Ovary (tissue), 7 donors: ENCODE measurements at regions not wholly inside any gene's neighbourhood (a gene's known extent, or its start where the extent isn't known, plus 50 kb on each side); places are given as distances from the start of the nearest gene placed in this dataset.

Experiments
- DNase-seq, 5 donors: peaks; one replicate each; pipeline ENCODE4 v3.0.0-alpha.2; 2019 to 2020
- H3K27ac ChIP-seq, 2 donors: fragments of 200-600 bp; one replicate each; pipeline versions ENCODE4 v1.5.1 to v1.8.0; 2019 to 2022
- H3K27me3 ChIP-seq: fragments of 200-600 bp; one replicate; pipeline ENCODE4 v1.8.0; 2022
- H3K36me3 ChIP-seq: fragments of 200-600 bp; sonication (generic); one replicate; pipeline ENCODE4 v1.5.1; 2019
- H3K4me1 ChIP-seq: one replicate; pipeline ENCODE4 v1.8.1; 2013; ENCODE audit warnings: mild to moderate bottlenecking, moderate library complexity; ENCODE audit not compliant: insufficient read depth
- H3K4me3 ChIP-seq: fragments of 200-600 bp; sonication (generic); one replicate; pipeline ENCODE4 v1.5.1; 2017
- H3K9me3 ChIP-seq, 2 donors: fragments of 200-600 bp in 1 of 2; sonication (generic) in 1 of 2; one replicate each; pipeline versions ENCODE4 v1.5.1 to v1.8.1; 2013 to 2019; ENCODE audit warnings: mild to moderate bottlenecking in 1 of 2, moderate library complexity in 1 of 2
- EP300 ChIP-seq: sonication (generic); formaldehyde crosslinking; IDR thresholded peaks from one replicate; pipeline ENCODE4 v1.6.1; 2017; ENCODE audit warnings: antibody characterized with exemption
- POLR2A ChIP-seq: fragments of 450-650 bp; IDR thresholded peaks from one replicate; pipeline ENCODE4 v1.6.1; 2017; ENCODE audit warnings: antibody characterized with exemption, mild to moderate bottlenecking, moderate library complexity
- WGBS, 3 donors: extraction: QIAGEN DNeasy Blood & Tissue Kit in 1 of 3; methylation state at CpG; one replicate each; pipeline versions ENCODE4 v1.1.5 to v1.1.7; 2013 to 2017; 5-methylcytosine and 5-hydroxymethylcytosine counted together
- intact Hi-C, 4 donors: fragments of 100-400 bp; cut with DNase I; formaldehyde crosslinking; loops; one replicate each; pipeline versions ENCODE4 v1.11.0 to v1.15.1; 2022 to 2023
- TF ChIP-seq, protein P1 (sequence below), 3 donors: fragments of 450-650 bp in 2 of 3; fragments of 200-600 bp in 1 of 3; IDR thresholded peaks; one replicate each; pipeline versions ENCODE4 v1.5.1 to v1.8.0; 2016 to 2022; ENCODE audit warnings: antibody characterized with exemption in 3 of 3, mild to moderate bottlenecking in 1 of 3
- donor health status: DM: no; HTN: no; CAD: no; lungs with moderate emphysema.
- donor health status: DM: no; HTN: no; CAD: no.
- donor health status: Bipolar disorder and iron deficiency.
- donor health status: DM: no; HTN: no; CAD: no.
- donor health status: DM: yes; HTN: yes; CAD: no.

DNA sequence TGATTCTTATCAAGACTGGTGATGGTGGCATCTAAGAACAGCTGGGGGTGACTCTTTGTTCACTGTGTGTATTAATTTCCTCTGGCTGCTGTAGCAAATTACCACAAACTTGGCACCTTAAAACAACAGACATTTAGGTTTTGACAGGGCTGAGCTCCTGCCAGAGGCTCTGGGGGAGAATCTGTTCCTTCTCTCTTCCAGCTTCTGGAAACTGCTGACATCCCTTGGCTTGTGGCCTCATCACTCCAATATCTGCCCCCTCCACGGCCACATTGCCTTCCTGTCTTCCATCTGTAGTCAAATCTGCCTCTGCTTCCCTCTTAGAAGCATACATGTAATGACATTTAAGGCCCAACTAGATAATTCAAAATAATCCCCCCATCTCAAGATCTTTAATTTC, 274.9 kb downstream of the PRL start:
- no peaks in the 10 kb centered on the region for H3K27me3 ChIP-seq
- no peak overlapping the region for H3K27ac ChIP-seq
- intact Hi-C loops, result no loop called here
- TF ChIP-seq, protein P1, sequence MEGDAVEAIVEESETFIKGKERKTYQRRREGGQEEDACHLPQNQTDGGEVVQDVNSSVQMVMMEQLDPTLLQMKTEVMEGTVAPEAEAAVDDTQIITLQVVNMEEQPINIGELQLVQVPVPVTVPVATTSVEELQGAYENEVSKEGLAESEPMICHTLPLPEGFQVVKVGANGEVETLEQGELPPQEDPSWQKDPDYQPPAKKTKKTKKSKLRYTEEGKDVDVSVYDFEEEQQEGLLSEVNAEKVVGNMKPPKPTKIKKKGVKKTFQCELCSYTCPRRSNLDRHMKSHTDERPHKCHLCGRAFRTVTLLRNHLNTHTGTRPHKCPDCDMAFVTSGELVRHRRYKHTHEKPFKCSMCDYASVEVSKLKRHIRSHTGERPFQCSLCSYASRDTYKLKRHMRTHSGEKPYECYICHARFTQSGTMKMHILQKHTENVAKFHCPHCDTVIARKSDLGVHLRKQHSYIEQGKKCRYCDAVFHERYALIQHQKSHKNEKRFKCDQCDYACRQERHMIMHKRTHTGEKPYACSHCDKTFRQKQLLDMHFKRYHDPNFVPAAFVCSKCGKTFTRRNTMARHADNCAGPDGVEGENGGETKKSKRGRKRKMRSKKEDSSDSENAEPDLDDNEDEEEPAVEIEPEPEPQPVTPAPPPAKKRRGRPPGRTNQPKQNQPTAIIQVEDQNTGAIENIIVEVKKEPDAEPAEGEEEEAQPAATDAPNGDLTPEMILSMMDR (IDR thresholded peaks at IDR 0.05), result no peak
- TF ChIP-seq POLR2A (no peak), EP300 (no peak)
- no peaks in the 10 kb centered on the region for H3K9me3 ChIP-seq
- no peak for DNase-seq
- no peaks in the 10 kb centered on the region for H3K36me3 ChIP-seq
- 78 to 100% (median 96%) methylated on average over 1 of the region's 1 CpG for WGBS, 3 donors
- peaks cover 6% of the 10 kb centered on the region for H3K4me1 ChIP-seq
- H3K4me3 ChIP-seq, result no peak overlapping the region

DNA sequence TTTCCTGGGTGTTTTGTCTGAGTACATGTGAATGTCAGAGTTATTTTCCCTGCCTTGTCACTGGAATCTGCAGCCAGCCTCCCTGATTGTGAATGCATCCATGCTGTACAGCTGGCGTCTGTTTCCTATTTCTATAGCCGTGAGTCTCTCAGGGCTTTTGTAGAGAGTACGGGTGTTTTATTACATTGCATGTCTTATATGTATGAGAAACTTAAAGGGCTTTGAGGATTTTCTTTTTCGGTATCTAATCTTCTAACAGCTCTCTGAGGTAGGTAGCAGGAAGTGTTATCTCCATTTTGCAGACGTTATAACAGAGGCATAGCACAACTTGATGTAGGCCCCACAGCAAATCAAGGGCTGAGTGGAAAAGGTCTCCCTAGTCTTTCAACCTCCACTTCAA, 272.9 kb downstream of the PRL start:
- H3K4me3 ChIP-seq, result no peak overlapping the region
- no peak overlapping the region for H3K27ac ChIP-seq
- H3K36me3 ChIP-seq, result no peaks in the 10 kb centered on the region
- DNase-seq, result no peak
- WGBS, 3 donors, result 49 to 61% (median 61%) methylated on average over 5 of the region's 5 CpGs
- no peaks in the 10 kb centered on the region for H3K9me3 ChIP-seq
- intact Hi-C loops, result no loop called here
- peaks cover 10% of the 10 kb centered on the region for H3K4me1 ChIP-seq
- TF ChIP-seq POLR2A (no peak), EP300 (no peak)
- TF ChIP-seq, protein P1 (IDR thresholded peaks at IDR 0.05), result no peak
- H3K27me3 ChIP-seq, result no peaks in the 10 kb centered on the region

DNA sequence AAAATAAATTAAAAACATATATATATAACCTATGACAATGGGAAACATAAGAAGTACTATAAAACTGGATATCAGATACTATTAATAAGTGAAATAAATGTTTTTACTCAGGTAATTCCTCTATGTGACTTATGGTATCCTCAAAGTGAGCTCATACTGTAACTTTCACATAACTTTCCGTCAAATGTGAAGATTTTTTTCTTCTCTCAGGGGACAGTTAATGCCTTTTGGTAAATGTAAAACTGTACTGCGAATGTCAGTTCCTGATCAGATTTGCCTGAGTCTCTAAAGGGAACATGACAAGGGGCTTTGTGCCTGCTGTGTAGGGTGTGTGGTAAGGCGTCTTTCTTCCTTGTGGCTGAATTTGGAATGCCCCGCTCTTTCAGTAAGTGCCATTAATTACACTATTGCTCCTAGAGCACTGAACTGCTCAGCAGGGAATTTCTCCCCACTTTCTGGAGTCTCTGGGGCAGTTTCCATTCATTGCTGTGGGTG, 271.8 kb downstream of the PRL start:
- H3K36me3 ChIP-seq, result no peaks in the 10 kb centered on the region
- WGBS, 3 donors, result 87 to 90% (median 89%) methylated on average over 4 of the region's 4 CpGs
- H3K27ac ChIP-seq, result peak overlapping the region in 1 of 2 donors; percentile 61
- H3K4me1 ChIP-seq, result peaks cover 13% of the 10 kb centered on the region
- no peaks in the 10 kb centered on the region for H3K9me3 ChIP-seq
- intact Hi-C loops, result no loop called here
- no peak for DNase-seq
- no peaks in the 10 kb centered on the region for H3K27me3 ChIP-seq
- no peak overlapping the region for H3K4me3 ChIP-seq
- TF ChIP-seq POLR2A (no peak), EP300 (no peak)
- TF ChIP-seq, protein P1 (IDR thresholded peaks at IDR 0.05), result no peak

DNA sequence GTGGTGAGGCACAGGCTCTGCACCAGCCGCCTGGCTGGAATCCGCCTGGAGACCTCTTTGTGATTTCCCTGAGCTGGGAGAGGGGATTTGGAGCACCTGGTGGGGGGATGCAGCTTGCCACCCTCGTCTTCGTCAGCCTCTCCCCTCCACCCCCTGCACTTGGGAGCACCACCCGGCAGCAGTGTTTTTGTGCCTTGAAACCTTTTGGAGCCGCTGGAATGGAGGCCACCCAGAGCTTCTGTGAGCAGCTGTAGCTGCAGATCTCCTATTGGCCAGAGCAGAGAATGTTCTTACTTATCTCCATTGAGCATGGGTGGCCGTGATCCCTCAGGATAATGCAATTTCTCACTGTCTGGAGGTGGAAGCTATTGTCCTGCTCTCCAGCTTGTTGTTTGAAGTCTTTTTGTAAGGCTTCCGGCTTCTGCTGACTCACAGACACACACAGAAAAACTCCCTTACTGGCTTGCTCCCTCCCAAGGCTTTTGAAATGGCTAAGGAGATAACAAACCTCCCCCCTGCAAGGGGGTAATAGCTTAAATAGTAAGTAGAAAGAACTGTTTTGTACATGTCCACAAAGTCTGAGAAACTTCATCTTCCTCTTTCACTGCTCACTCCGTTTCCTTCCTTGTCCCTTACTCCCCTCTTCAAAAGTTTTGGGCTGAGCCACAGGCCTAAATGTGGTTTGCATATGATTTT, 271.2 kb downstream of the PRL start:
- Histone ChIP-seq H3K27ac (peak overlapping the region; percentile 27 to 61), H3K36me3 (no peaks in the 10 kb centered on the region), H3K9me3 (no peaks in the 10 kb centered on the region), H3K27me3 (no peaks in the 10 kb centered on the region), H3K4me1 (peaks cover 13% of the 10 kb centered on the region), H3K4me3 (no peak overlapping the region)
- TF ChIP-seq EP300 (no peak), POLR2A (no peak)
- TF ChIP-seq, protein P1 (IDR thresholded peaks at IDR 0.05), result no peak
- intact Hi-C loops, result no loop called here
- DNase-seq, result peak; percentile 26 to 50 (median 39)
- 14 to 16% (median 16%) methylated on average over 9 of the region's 9 CpGs for WGBS, 3 donors
